GM18868 (cell line): ENCODE measurements at regions not wholly inside any gene's neighbourhood (a gene's known extent, or its start where the extent isn't known, plus 50 kb on each side); places are given as distances from the start of the nearest gene placed in this dataset.
A peak's percentile ranks its signal among the peaks of the same experiment; 100 is the strongest.

Experiments used
- ATAC-seq: cut with Tn5 transposase; IDR thresholded peaks from one replicate; pipeline ENCODE4 v1.9.1; 2021; ENCODE audit warnings: mild to moderate bottlenecking, moderate library complexity; ENCODE audit not compliant: unreplicated experiment

DNA sequence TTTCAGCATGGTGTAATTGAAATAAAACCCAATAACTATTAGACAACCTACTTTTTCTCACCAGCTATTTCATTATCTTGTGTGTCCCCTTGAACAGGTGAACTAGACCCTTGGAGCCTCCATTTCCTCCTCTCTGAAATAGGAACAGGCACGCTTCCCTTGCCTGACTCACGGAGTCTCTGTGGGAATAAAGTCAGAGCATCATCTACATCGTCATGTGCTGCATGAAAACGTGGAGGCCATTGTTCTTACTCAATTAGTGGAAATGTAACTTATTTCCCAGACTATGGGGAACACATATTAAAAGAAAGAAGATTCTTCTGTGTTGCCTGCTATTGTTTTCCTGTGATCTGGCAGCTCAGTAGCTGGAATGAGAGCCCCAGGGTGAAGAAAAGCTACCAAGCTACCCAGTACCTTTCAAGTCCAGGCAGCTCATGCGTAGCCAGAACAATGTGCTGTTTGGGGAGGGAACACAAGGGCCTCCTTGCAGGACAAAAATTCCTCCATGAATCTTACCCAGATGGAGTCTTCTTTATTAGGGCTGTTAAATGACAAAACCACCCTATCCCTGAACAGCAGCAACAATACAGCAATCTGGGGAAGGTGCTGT, 59.8 kb downstream of the SOX11 start:
- ATAC-seq: no peak

- no peak for ATAC-seq
These were observed 64.1 kb downstream of the SOX11 start for GRCh38 chr2:5756272-5756671.

GRCh38 chr2:5758346-5758745, 66.2 kb downstream of the SOX11 start:
- no peak for ATAC-seq

- ATAC-seq: peak; percentile 65
These were observed 67.8 kb downstream of the SOX11 start for GRCh38 chr2:5759949-5760348.

GRCh38 chr2:5763531-5763930, 71.3 kb downstream of the SOX11 start:
- no peak for ATAC-seq

DNA sequence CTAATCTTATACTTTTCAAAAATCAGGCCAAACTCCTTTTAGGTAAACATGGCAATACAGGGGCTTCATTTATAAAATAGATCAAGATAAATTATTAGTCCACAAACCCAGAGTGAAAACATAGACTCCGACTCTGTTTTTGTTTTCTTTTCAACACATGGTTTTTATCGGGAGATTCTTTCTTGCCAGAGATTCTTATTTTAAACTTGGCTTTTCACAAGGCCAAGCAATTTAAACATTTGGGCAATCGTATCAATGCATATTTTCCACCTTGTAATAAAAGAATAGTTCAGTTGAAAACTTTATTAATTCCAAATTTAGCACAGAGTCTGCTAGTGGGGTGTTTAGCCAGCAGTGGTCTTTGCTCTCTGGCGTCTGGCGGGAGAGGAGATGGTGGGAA, 71.9 kb downstream of the SOX11 start:
- ATAC-seq: no peak

GRCh38 chr2:5766056-5766455, 73.9 kb downstream of the SOX11 start:
- ATAC-seq: no peak

DNA sequence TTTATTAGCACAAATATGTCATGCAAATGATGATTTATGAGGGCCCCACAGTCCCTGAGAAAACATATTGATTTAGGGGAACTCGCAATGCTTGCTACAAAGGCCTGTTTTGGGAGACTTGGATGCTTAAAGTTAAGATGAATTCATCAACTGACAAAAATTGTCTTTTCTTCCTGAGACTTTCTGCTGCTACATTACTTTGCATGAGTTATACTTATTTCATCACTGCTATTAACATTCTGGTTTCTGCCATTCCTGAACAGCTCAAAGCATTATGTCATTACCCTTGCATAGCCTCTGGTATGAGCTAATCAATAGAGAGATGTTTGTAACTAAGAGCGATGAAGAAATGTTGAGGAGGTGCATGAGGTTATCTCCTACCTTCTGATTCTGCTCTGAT, 74.4 kb downstream of the SOX11 start:
- ATAC-seq: no peak

DNA sequence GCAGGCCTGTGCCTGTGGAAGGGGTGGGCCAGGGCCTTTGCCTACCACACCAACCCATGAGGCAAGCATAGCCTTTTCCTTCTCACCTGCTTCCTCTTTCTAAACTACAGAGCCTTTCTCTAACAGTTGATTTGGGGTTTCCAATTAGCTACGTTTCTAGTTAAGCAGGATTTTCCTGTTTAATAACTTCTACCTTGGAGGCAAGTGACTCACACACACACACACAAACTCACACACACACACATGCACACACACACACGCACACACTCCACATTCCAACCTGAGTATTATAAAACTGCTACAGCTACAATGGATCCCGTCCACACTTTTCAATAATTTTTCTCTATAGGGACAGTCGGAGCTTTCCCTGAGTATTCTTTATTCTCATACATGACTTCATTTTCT, 84.9 kb downstream of the SOX11 start:
- no peak for ATAC-seq

GRCh38 chr2:5781679-5782078, 89.5 kb downstream of the SOX11 start:
- ATAC-seq: no peak

- no peak for ATAC-seq
These were observed 89.9 kb downstream of the SOX11 start for GRCh38 chr2:5782103-5782502.

DNA sequence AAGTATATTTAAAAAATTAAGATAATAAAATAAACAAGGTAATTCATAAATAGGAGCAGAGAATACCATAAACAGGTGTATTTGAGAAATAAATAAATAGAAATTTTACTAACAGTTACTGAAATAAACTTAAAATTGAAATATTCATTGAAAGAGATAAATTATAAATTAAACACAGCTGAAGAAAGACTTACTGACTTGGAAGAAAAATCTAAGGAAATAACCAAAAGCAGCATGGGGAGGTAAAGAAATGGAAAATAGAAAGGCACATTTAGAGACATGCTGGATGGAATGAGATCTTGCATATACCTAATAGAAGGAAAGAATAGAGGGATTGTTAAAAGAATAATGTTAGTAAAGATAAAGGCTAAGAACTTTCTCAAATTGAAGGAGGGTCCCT, 96.3 kb downstream of the SOX11 start:
- no peak for ATAC-seq

DNA sequence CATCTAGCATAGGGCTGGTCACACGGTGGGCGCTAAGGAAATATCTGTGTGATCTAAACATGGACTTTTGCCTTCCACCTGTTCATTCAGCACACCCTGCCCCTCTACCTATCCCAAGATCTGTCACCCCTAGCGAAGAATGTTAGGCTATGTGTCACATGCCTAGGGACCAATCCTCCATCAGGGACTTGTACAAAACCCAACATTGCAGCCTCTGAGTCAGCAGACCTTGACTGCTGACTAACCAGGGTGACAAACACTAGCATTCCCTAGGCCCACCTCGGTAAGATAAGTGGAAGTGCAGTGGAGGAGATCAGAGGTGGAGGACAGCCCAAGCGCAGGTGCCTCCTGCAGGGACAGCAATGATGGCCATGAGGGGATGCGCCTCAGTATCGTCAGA, 99.2 kb downstream of the SOX11 start:
- no peak for ATAC-seq

- ATAC-seq: no peak
These were observed 101.8 kb downstream of the SOX11 start for GRCh38 chr2:5794012-5794411.

GRCh38 chr2:5798084-5798483, 105.9 kb downstream of the SOX11 start:
- no peak for ATAC-seq

- no peak for ATAC-seq
These were observed 107.2 kb downstream of the SOX11 start for GRCh38 chr2:5799348-5799747.

DNA sequence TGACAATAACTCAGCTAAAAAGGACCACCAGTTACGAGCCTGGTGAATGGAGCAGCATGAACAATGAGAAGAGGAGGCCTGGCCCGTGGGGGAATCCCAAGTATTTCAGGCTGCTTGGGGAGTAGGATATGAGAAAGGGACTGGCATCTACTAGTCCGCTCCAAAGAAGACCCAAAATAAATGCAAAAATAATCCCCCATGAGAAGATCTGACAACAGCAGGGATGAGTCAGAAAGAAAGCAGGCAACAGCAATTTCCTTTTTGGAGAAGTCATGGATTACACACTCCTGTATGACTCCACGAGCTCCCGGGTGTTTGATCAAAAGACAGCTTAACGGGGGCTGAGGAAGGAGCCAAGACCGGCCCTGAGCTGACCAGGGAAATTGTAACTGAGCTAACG, 111.4 kb downstream of the SOX11 start:
- no peak for ATAC-seq

GRCh38 chr2:5818961-5819600, 126.9 kb downstream of the SOX11 start:
- no peak for ATAC-seq

DNA sequence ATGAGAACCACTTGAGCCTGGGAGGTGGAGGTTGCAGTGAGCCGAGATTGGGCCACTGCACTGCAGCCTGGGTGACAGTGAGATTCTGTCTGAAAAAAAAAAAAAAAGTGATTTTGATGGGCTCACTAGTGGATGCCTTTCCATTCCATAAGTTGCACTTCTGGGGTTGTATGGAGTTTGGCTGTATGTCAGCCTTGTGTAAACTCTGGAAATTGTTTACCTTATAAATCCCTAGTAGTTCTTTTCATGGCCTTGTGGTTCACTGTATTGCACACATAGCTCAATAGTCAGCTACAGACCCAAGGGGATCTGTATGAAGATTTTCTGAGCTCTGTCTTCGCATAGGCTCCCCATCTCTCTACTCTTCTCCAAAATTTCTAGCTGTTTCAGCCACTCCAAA, 131.9 kb downstream of the SOX11 start:
- ATAC-seq: no peak

DNA sequence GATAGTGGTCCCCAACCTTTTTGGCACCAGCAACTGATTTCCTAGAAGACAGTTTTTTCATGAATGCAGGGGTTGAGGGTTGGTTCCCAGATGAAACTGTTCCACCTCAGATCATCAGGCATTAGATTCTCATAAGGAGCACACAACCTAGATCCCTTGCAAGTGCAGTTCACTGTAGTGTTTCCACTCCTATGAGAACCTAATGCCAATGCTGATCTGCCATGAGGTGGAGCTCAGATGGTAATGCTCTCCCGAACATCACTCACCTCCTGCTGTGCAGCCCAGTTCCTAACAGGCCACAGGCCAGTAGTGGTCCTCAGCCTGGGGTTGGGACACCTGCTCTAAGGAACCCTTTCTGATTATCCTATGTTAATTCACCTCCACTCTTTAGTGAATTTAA, 133.5 kb downstream of the SOX11 start:
- no peak for ATAC-seq

DNA sequence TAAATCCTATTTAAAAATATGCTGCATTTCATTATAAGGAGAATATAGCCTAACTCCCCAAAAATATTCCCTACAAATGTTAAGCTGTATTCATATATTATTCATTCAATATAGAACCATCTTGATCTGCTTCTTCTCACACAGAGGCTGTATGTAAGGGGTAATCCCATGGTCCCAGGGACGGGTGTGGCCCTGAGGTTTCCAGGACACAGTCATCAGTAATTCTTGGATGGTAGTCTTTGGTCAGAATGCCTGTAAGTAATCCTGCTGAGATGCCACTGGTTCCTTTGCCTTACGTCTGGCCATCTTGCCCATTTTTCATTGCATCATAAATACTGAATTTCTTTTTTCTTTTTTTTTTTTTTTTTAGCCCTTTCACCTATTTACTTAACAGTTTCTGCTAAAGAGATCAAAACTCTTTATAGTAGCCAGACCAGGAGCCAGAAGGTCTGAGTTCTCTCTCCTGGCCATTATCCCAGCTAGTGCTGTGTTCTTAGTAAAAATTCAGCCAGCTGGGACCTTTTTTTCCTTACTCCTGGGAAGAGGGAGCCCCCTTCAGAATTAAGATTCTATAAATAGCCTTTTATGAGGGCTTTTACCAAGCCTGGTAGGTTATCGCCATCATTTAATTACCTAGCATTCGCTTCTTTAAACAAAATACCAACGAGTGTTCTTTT, 134.9 kb downstream of the SOX11 start:
- ATAC-seq: no peak

GRCh38 chr2:5834501-5834900, 142.3 kb downstream of the SOX11 start:
- ATAC-seq: no peak

DNA sequence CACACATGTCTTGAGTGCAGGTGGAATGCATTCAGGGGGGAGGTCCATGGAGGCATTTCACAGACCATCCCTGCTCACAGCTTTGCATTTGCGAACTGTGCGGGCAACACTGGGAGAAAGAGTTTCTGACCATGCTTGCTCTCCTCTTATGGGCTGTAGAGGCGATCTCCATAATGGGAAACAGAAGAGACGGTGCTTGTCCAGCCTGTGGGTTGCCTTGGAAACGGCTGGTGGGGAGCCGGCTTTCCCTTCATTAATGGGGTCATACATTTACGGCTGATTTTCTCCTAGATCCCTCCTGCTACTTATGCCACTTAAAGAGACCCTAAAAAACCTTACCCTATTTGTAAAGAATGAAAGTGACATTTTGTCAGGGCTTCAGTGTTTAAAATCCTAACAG, 147.4 kb downstream of the SOX11 start:
- no peak for ATAC-seq
